ENCODE measurements at regions not wholly inside any gene's neighbourhood (a gene's known extent, or its start where the extent isn't known, plus 50 kb on each side); places are given as distances from the start of the nearest gene placed in this dataset.

GRCh38 chr4:177077095-177077971, 232.3 kb upstream of the NEIL3 start:
- Histone ChIP-seq H3K27me3 (no peaks in the 10 kb centered on the region), H3K4me1 (no peaks in the 10 kb centered on the region), H3K36me3 (ENCODE audit: low read depth, missing control alignments) (no peaks in the 10 kb centered on the region), H3K4me3 (no peak overlapping the region), H3K27ac (no peak overlapping the region), H3K9me3 (no peaks in the 10 kb centered on the region)
- intact Hi-C loops (cut with DNase I; ENCODE audit: low total_unique reads): no loop called here
- DNase-seq: no peak
- TF ChIP-seq POLR2A (IDR thresholded peaks at IDR 0.05) (no peak), CTCF (IDR thresholded peaks at IDR 0.05) (no peak)
- WGBS, 2 donors: 63% methylated on average over 4 of the region's 4 CpGs

- no peaks in the 10 kb centered on the region for H3K27me3 ChIP-seq
- TF ChIP-seq POLR2A (IDR thresholded peaks at IDR 0.05) (no peak), CTCF (IDR thresholded peaks at IDR 0.05) (no peak)
- intact Hi-C loops (cut with DNase I; ENCODE audit: low total_unique reads): no loop called here
- H3K9me3 ChIP-seq: no peaks in the 10 kb centered on the region
- WGBS, 2 donors: 45% methylated on average over 3 of the region's 3 CpGs
- no peaks in the 10 kb centered on the region for H3K4me1 ChIP-seq
- no peak overlapping the region for H3K4me3 ChIP-seq
- H3K36me3 ChIP-seq (ENCODE audit: low read depth, missing control alignments): no peaks in the 10 kb centered on the region
- no peak for DNase-seq
- no peak overlapping the region for H3K27ac ChIP-seq
Measured at GRCh38 chr4:177079327-177079726, 230.3 kb upstream of the NEIL3 start.

- H3K27ac ChIP-seq: no peak overlapping the region
- 77 to 94% methylated on average over 4 to 5 of the region's 5 CpGs for WGBS, 2 donors
- no peaks in the 10 kb centered on the region for H3K4me1 ChIP-seq
- H3K4me3 ChIP-seq: no peak overlapping the region
- no peaks in the 10 kb centered on the region for H3K9me3 ChIP-seq
- no peaks in the 10 kb centered on the region for H3K36me3 ChIP-seq (ENCODE audit: low read depth, missing control alignments)
- TF ChIP-seq CTCF (IDR thresholded peaks at IDR 0.05) (no peak), POLR2A (IDR thresholded peaks at IDR 0.05) (no peak)
- no peaks in the 10 kb centered on the region for H3K27me3 ChIP-seq
- intact Hi-C loops (cut with DNase I; ENCODE audit: low total_unique reads): no loop called here
- no peak for DNase-seq
Measured at GRCh38 chr4:177080388-177080787, 229.3 kb upstream of the NEIL3 start.

GRCh38 chr4:177087060-177087459, 222.6 kb upstream of the NEIL3 start:
- no peaks in the 10 kb centered on the region for H3K27me3 ChIP-seq
- H3K4me3 ChIP-seq: no peak overlapping the region
- H3K4me1 ChIP-seq: no peaks in the 10 kb centered on the region
- intact Hi-C loops (cut with DNase I; ENCODE audit: low total_unique reads): no loop called here
- TF ChIP-seq CTCF (IDR thresholded peaks at IDR 0.05): no peak
- TF ChIP-seq POLR2A (IDR thresholded peaks at IDR 0.05): no peak
- WGBS, 2 donors: 93% methylated on average over 4 of the region's 4 CpGs
- no peaks in the 10 kb centered on the region for H3K36me3 ChIP-seq (ENCODE audit: low read depth, missing control alignments)
- no peak for DNase-seq
- H3K27ac ChIP-seq: no peak overlapping the region
- no peaks in the 10 kb centered on the region for H3K9me3 ChIP-seq

GRCh38 chr4:177087499-177087898, 222.2 kb upstream of the NEIL3 start:
- no peaks in the 10 kb centered on the region for H3K9me3 ChIP-seq
- H3K4me1 ChIP-seq: no peaks in the 10 kb centered on the region
- no peak for DNase-seq
- intact Hi-C loops (cut with DNase I; ENCODE audit: low total_unique reads): no loop called here
- TF ChIP-seq CTCF (IDR thresholded peaks at IDR 0.05) (no peak), POLR2A (IDR thresholded peaks at IDR 0.05) (no peak)
- no peak overlapping the region for H3K27ac ChIP-seq
- WGBS, 2 donors: 45 to 61% methylated on average over 2 of the region's 2 CpGs
- no peak overlapping the region for H3K4me3 ChIP-seq
- H3K36me3 ChIP-seq (ENCODE audit: low read depth, missing control alignments): no peaks in the 10 kb centered on the region
- H3K27me3 ChIP-seq: no peaks in the 10 kb centered on the region

Measured in testis (tissue), 2 donors.